ENCODE measurements at regions not wholly inside any gene's neighbourhood (a gene's known extent, or its start where the extent isn't known, plus 50 kb on each side); places are given as distances from the start of the nearest gene placed in this dataset.
"Not testable (repeated sequence)": the region's sequence is repeated elsewhere in the genome, so short reads cannot be mapped to it uniquely, and the experiment has no call there.

GRCh38 chr5:3153226-3153858 is 401.9 kb upstream of the IRX2 start:
- no peak overlapping the region for H3K27ac ChIP-seq (ENCODE audit: low read depth, low read length, severe bottlenecking)
- WGBS, 2 experiments (ENCODE audit: insufficient coverage in 2 of 2), result 90 to 96% methylated on average over 7 to 9 of the region's 10 CpGs
- no peaks in the 10 kb centered on the region for H3K9me3 ChIP-seq (ENCODE audit: control insufficient read depth, low read length)
- no peaks in the 10 kb centered on the region for H3K36me3 ChIP-seq (ENCODE audit: control insufficient read depth, insufficient read depth, low read length)
- H3K4me1 ChIP-seq (ENCODE audit: control insufficient read depth, insufficient read depth, low read length, poor library complexity, severe bottlenecking), result peaks cover 4% of the 10 kb centered on the region
- H3K4me3 ChIP-seq (ENCODE audit: extremely low read depth, insufficient read depth, low read length, poor library complexity, severe bottlenecking), result no peak overlapping the region

DNA sequence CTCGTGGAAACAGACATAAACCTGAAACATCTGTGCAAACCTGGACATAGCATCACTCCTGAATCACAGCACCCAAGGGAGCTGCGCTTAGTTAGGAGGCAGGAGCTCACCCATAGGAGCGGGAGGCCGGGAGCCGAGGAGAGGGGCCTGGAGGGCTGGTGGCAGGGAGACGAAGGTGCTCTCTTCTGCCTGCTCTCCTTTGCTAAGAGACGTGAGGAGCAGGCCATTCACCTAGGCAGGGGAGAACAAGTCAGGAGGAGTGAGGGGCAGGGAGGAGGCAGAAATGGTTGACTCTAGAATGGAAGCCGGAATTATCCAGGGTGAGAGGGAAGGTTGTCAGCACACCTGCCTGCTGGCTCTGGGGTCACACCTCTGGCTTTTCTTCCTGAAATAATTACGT is 398.4 kb upstream of the IRX2 start:
- Histone ChIP-seq H3K27ac (ENCODE audit: low read depth, low read length, severe bottlenecking) (no peak overlapping the region), H3K36me3 (ENCODE audit: control insufficient read depth, insufficient read depth, low read length) (no peaks in the 10 kb centered on the region), H3K4me1 (ENCODE audit: control insufficient read depth, insufficient read depth, low read length, poor library complexity, severe bottlenecking) (no peaks in the 10 kb centered on the region), H3K4me3 (ENCODE audit: extremely low read depth, insufficient read depth, low read length, poor library complexity, severe bottlenecking) (no peak overlapping the region), H3K9me3 (ENCODE audit: control insufficient read depth, low read length) (no peaks in the 10 kb centered on the region)
- 73 to 80% methylated on average over 7 to 9 of the region's 9 CpGs for WGBS, 2 experiments (ENCODE audit: insufficient coverage in 2 of 2)

DNA sequence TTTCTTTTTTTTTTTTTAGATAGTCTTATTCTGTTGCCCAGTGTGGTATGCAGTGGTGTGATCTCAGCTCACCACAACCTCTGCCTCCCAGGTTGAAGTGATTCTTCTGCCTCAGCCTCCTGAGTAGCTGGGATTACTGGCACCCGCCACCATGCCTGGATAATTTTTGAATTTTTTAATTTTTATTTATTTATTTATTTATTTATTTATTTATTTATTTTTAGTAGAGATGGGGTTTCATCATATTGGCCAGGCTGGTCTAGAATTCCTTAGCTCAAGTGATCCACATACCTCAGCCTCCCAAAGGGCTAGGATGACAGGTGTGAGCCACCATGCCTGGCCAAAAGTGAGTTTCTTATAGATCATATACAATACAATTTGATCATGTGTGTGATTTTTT is 395.9 kb upstream of the IRX2 start:
- not testable (repeated sequence) for H3K4me3 ChIP-seq (ENCODE audit: extremely low read depth, insufficient read depth, low read length, poor library complexity, severe bottlenecking); H3K36me3 ChIP-seq (ENCODE audit: control insufficient read depth, insufficient read depth, low read length); H3K27ac ChIP-seq (ENCODE audit: low read depth, low read length, severe bottlenecking); H3K4me1 ChIP-seq (ENCODE audit: control insufficient read depth, insufficient read depth, low read length, poor library complexity, severe bottlenecking); H3K9me3 ChIP-seq (ENCODE audit: control insufficient read depth, low read length)
- no CpG with 5 or more reads among the region's 1 CpG for WGBS, 2 experiments (ENCODE audit: insufficient coverage in 2 of 2)

DNA sequence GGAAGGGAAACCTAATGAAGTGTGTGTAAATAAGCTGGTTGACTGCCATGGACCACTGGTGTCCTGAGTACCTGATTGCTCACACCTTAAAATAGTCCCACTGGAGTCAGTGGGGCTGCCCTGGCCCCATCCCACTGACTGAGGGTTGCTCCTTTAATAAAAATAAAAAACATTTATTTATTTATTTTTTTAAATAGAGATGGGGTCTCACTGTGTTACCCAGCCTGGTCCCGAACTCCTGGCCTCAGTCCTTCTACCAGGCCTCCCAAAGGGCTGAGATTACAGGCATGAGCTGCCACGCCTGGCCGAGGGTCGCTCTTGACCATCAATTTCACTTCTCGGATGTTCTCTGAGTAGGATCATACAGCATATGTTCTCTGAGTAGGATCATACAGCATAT is 394.2 kb upstream of the IRX2 start:
- 67% methylated on average over 5 of the region's 5 CpGs; no CpG with 5 or more reads in 1 of the 2 experiments for WGBS, 2 experiments (ENCODE audit: insufficient coverage in 2 of 2)
- Histone ChIP-seq H3K9me3 (ENCODE audit: control insufficient read depth, low read length) (no peaks in the 10 kb centered on the region), H3K36me3 (ENCODE audit: control insufficient read depth, insufficient read depth, low read length) (no peaks in the 10 kb centered on the region), H3K27ac (ENCODE audit: low read depth, low read length, severe bottlenecking) (no peak overlapping the region), H3K4me3 (ENCODE audit: extremely low read depth, insufficient read depth, low read length, poor library complexity, severe bottlenecking) (no peak overlapping the region), H3K4me1 (ENCODE audit: control insufficient read depth, insufficient read depth, low read length, poor library complexity, severe bottlenecking) (no peaks in the 10 kb centered on the region)

GRCh38 chr5:3143382-3143781 is 391.9 kb upstream of the IRX2 start:
- H3K4me1 ChIP-seq (ENCODE audit: control insufficient read depth, insufficient read depth, low read length, poor library complexity, severe bottlenecking), result peaks cover 4% of the 10 kb centered on the region
- no peak overlapping the region for H3K27ac ChIP-seq (ENCODE audit: low read depth, low read length, severe bottlenecking)
- H3K4me3 ChIP-seq (ENCODE audit: extremely low read depth, insufficient read depth, low read length, poor library complexity, severe bottlenecking), result no peak overlapping the region
- no peaks in the 10 kb centered on the region for H3K9me3 ChIP-seq (ENCODE audit: control insufficient read depth, low read length)
- no peaks in the 10 kb centered on the region for H3K36me3 ChIP-seq (ENCODE audit: control insufficient read depth, insufficient read depth, low read length)
- 96% methylated on average over 10 of the region's 12 CpGs for WGBS, 2 experiments (ENCODE audit: insufficient coverage in 2 of 2)

DNA sequence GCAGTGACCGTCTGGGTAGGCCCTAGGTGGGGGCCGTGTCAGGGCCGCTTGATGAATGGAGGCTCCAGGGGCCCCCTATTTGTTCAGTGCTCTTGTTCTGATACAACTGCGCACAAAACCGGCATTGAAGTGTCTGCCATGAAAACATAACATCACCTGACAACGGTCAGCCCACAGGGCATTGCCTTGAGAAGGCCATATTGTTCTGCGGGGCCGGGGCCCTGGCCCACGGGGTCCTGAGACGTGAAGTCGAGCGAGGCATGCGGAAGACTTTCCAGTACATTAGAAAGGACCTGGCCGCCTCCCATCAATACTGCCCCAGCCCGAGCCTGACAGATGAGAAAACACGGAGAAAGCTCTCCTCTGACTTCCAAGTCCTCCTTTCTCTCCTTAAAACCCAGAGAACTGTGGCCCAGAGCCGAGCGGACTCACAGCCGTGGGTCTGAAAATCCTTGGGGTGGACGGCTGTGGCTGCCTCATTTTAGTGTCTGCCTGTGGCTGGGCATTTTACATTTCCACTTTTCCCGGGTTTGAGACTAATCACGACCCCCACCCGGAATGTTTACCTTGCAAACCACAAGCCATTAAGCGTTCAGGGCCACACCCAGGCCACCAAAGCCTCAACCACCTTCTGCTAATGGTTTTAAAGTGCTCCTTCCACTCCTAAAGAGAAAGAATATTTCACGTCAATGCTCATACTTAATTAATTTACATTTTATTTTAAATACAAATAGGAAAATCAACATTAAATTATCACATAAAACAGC is 391.0 kb upstream of the IRX2 start:
- H3K36me3 ChIP-seq (ENCODE audit: control insufficient read depth, insufficient read depth, low read length), result no peaks in the 10 kb centered on the region
- H3K27ac ChIP-seq (ENCODE audit: low read depth, low read length, severe bottlenecking), result no peak overlapping the region
- H3K9me3 ChIP-seq (ENCODE audit: control insufficient read depth, low read length), result no peaks in the 10 kb centered on the region
- no peak overlapping the region for H3K4me3 ChIP-seq (ENCODE audit: extremely low read depth, insufficient read depth, low read length, poor library complexity, severe bottlenecking)
- WGBS, 2 experiments (ENCODE audit: insufficient coverage in 2 of 2), result 90 to 94% methylated on average over 16 to 24 of the region's 25 CpGs
- peaks cover 4% of the 10 kb centered on the region for H3K4me1 ChIP-seq (ENCODE audit: control insufficient read depth, insufficient read depth, low read length, poor library complexity, severe bottlenecking)

DNA sequence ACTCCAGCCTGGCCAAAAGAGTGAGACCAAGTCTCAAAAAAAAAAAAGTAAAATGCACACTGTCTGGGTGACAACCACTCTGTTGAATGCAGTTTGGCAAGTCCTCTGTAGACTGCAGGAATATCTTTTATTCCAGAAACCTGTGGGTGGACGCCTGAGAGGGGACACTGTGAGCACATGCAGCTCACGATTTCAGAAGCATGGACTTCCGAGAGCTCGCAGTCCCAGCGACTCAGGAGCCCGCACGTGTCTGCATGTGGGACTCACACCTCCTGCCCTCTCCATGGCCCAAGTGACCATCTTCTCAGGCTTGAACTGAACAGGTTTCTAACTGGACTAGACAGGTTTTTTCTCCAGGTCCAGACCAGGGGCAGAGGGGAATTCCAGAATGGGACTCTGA is 388.6 kb upstream of the IRX2 start:
- H3K27ac ChIP-seq (ENCODE audit: low read depth, low read length, severe bottlenecking), result no peak overlapping the region
- H3K36me3 ChIP-seq (ENCODE audit: control insufficient read depth, insufficient read depth, low read length), result no peaks in the 10 kb centered on the region
- no peaks in the 10 kb centered on the region for H3K9me3 ChIP-seq (ENCODE audit: control insufficient read depth, low read length)
- 90 to 97% methylated on average over 7 of the region's 7 CpGs for WGBS, 2 experiments (ENCODE audit: insufficient coverage in 2 of 2)
- H3K4me3 ChIP-seq (ENCODE audit: extremely low read depth, insufficient read depth, low read length, poor library complexity, severe bottlenecking), result no peak overlapping the region
- H3K4me1 ChIP-seq (ENCODE audit: control insufficient read depth, insufficient read depth, low read length, poor library complexity, severe bottlenecking), result peaks cover 4% of the 10 kb centered on the region

DNA sequence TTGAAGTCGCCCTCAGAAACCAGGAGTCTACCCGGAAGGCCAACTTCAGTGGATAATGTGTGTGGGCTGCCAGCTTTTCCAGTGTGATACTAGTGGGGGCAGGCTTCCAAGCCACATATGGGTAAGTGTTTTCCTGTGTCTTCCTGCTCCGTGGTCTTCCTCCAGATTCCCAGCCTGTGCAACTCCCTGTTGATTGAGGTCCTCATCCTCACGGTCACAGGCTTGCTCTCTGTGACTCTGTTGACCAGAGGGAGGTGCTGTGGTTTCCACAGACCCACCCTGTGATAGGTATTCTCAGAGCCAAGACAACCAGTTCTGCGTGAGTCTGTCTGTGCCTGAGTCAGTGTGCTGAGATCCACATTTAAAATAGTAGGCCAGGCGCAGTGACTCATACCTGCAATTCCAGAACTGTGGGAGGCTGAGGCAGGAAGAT is 388.0 kb upstream of the IRX2 start:
- WGBS, 2 experiments (ENCODE audit: insufficient coverage in 2 of 2), result 79 to 90% methylated on average over 5 to 6 of the region's 6 CpGs
- H3K36me3 ChIP-seq (ENCODE audit: control insufficient read depth, insufficient read depth, low read length), result no peaks in the 10 kb centered on the region
- H3K27ac ChIP-seq (ENCODE audit: low read depth, low read length, severe bottlenecking), result no peak overlapping the region
- H3K4me1 ChIP-seq (ENCODE audit: control insufficient read depth, insufficient read depth, low read length, poor library complexity, severe bottlenecking), result peaks cover 4% of the 10 kb centered on the region
- no peaks in the 10 kb centered on the region for H3K9me3 ChIP-seq (ENCODE audit: control insufficient read depth, low read length)
- H3K4me3 ChIP-seq (ENCODE audit: extremely low read depth, insufficient read depth, low read length, poor library complexity, severe bottlenecking), result no peak overlapping the region

- Histone ChIP-seq H3K4me1 (ENCODE audit: control insufficient read depth, insufficient read depth, low read length, poor library complexity, severe bottlenecking) (no peaks in the 10 kb centered on the region), H3K4me3 (ENCODE audit: extremely low read depth, insufficient read depth, low read length, poor library complexity, severe bottlenecking) (no peak overlapping the region), H3K9me3 (ENCODE audit: control insufficient read depth, low read length) (no peaks in the 10 kb centered on the region), H3K27ac (ENCODE audit: low read depth, low read length, severe bottlenecking) (no peak overlapping the region), H3K36me3 (ENCODE audit: control insufficient read depth, insufficient read depth, low read length) (no peaks in the 10 kb centered on the region)
- WGBS, 2 experiments (ENCODE audit: insufficient coverage in 2 of 2), result 44 to 45% methylated on average over 4 of the region's 8 CpGs
Observed at GRCh38 chr5:3131161-3131560, 379.7 kb upstream of the IRX2 start.

DNA sequence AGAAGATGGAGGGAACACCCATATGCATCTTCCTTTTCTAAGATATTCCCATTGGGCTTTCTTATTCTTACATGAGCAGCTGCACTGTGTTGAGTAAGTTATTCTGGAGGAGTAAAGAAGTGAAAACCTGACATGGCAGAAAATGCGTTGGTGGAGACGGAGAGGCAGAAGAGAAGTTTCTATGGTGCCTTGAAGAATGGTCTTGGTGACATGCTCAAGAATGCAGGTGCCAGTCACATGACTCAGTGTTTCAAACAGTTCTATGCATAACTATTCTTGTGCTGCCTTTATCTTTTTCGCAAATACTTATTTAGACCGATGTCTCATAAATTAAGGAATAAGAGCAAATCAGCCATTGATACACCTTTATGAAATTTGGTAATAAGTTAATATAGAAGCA is 377.8 kb upstream of the IRX2 start:
- Histone ChIP-seq H3K9me3 (ENCODE audit: control insufficient read depth, low read length) (no peaks in the 10 kb centered on the region), H3K4me1 (ENCODE audit: control insufficient read depth, insufficient read depth, low read length, poor library complexity, severe bottlenecking) (no peaks in the 10 kb centered on the region), H3K27ac (ENCODE audit: low read depth, low read length, severe bottlenecking) (no peak overlapping the region), H3K4me3 (ENCODE audit: extremely low read depth, insufficient read depth, low read length, poor library complexity, severe bottlenecking) (no peak overlapping the region), H3K36me3 (ENCODE audit: control insufficient read depth, insufficient read depth, low read length) (no peaks in the 10 kb centered on the region)
- WGBS, 2 experiments (ENCODE audit: insufficient coverage in 2 of 2), result 94 to 95% methylated on average over 2 of the region's 4 CpGs

GRCh38 chr5:3127423-3127911 is 376.0 kb upstream of the IRX2 start:
- H3K36me3 ChIP-seq (ENCODE audit: control insufficient read depth, insufficient read depth, low read length), result no peaks in the 10 kb centered on the region
- peaks cover 10% of the 10 kb centered on the region for H3K4me1 ChIP-seq (ENCODE audit: control insufficient read depth, insufficient read depth, low read length, poor library complexity, severe bottlenecking)
- no peak overlapping the region for H3K4me3 ChIP-seq (ENCODE audit: extremely low read depth, insufficient read depth, low read length, poor library complexity, severe bottlenecking)
- no peaks in the 10 kb centered on the region for H3K9me3 ChIP-seq (ENCODE audit: control insufficient read depth, low read length)
- H3K27ac ChIP-seq (ENCODE audit: low read depth, low read length, severe bottlenecking), result no peak overlapping the region
- 94 to 95% methylated on average over 9 of the region's 9 CpGs for whole genome bisulfite sequencing, 2 experiments (ENCODE audit: insufficient coverage in 2 of 2)

Data from mesodermal cell (in vitro differentiated cells).